ENCODE measurements at regions not wholly inside any gene's neighbourhood (a gene's known extent, or its start where the extent isn't known, plus 50 kb on each side); places are given as distances from the start of the nearest gene placed in this dataset.
"Not testable (repeated sequence)": the region's sequence is repeated elsewhere in the genome, so short reads cannot be mapped to it uniquely, and the experiment has no call there.

DNA sequence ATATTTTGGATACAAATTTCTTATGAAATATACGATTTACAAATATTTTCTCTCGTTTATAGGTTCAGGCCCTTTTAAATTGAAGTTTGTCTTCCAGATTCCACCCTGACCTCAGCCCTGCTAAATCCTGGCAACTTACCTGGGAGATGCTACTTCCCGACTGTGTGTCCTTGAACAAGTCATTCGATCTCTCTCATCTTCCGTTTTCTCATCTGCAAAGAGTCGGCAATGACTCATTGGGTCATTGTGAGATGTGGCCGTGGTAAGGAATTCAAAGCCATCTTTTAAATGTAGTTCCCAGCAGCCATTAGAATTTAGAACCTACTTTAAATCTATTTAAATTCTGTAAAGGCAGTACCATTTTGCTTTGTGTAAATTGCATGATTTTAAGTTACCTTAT lies 72.5 kb downstream of the LHX2 start:
- H3K27me3 ChIP-seq (ENCODE audit: control insufficient read depth, insufficient read depth, low read length), result peaks cover 2% of the 10 kb centered on the region
- no peak overlapping the region for H3K4me3 ChIP-seq (ENCODE audit: low read depth, low read length)
- TF ChIP-seq, protein P1, sequence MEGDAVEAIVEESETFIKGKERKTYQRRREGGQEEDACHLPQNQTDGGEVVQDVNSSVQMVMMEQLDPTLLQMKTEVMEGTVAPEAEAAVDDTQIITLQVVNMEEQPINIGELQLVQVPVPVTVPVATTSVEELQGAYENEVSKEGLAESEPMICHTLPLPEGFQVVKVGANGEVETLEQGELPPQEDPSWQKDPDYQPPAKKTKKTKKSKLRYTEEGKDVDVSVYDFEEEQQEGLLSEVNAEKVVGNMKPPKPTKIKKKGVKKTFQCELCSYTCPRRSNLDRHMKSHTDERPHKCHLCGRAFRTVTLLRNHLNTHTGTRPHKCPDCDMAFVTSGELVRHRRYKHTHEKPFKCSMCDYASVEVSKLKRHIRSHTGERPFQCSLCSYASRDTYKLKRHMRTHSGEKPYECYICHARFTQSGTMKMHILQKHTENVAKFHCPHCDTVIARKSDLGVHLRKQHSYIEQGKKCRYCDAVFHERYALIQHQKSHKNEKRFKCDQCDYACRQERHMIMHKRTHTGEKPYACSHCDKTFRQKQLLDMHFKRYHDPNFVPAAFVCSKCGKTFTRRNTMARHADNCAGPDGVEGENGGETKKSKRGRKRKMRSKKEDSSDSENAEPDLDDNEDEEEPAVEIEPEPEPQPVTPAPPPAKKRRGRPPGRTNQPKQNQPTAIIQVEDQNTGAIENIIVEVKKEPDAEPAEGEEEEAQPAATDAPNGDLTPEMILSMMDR (IDR thresholded peaks at IDR 0.05; ENCODE audit: insufficient read depth, low read length, poor library complexity, severe bottlenecking), result no peak
- DNase-seq (ENCODE audit: low read depth), result no peak
- H3K36me3 ChIP-seq (ENCODE audit: control insufficient read depth, insufficient read depth, low read length), result no peaks in the 10 kb centered on the region

- Histone ChIP-seq H3K4me3 (ENCODE audit: low read depth, low read length) (no peak overlapping the region), H3K36me3 (ENCODE audit: control insufficient read depth, insufficient read depth, low read length) (no peaks in the 10 kb centered on the region), H3K27me3 (ENCODE audit: control insufficient read depth, insufficient read depth, low read length) (peaks cover 2% of the 10 kb centered on the region)
- DNase-seq (ENCODE audit: low read depth), result no peak
- TF ChIP-seq, protein P1 (IDR thresholded peaks at IDR 0.05; ENCODE audit: insufficient read depth, low read length, poor library complexity, severe bottlenecking), result no peak
Observed at GRCh38 chr9:124087226-124087625, 75.7 kb downstream of the LHX2 start.

DNA sequence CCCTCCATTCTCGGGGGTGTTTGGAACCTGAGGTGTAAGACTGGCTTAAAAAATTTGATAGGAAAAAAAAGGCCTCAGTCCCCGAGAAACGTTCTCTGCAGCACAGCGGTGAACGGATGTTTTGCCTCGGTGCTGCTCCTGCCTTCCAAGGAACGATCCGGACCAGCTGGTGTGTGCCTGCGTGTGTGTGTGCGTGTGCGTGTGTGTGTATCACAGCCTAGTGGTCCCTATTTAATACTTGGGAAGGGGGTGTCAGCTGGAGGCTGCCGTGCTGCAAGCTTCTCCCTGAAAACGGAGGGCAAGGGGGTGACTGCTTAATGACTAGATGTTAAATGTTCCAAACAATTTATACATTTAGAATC lies 76.9 kb downstream of the LHX2 start:
- TF ChIP-seq, protein P1 (IDR thresholded peaks at IDR 0.05; ENCODE audit: insufficient read depth, low read length, poor library complexity, severe bottlenecking), result no peak
- H3K36me3 ChIP-seq (ENCODE audit: control insufficient read depth, insufficient read depth, low read length), result no peaks in the 10 kb centered on the region
- H3K4me3 ChIP-seq (ENCODE audit: low read depth, low read length), result no peak overlapping the region
- no peak for DNase-seq (ENCODE audit: low read depth)
- H3K27me3 ChIP-seq (ENCODE audit: control insufficient read depth, insufficient read depth, low read length), result peaks cover 2% of the 10 kb centered on the region

DNA sequence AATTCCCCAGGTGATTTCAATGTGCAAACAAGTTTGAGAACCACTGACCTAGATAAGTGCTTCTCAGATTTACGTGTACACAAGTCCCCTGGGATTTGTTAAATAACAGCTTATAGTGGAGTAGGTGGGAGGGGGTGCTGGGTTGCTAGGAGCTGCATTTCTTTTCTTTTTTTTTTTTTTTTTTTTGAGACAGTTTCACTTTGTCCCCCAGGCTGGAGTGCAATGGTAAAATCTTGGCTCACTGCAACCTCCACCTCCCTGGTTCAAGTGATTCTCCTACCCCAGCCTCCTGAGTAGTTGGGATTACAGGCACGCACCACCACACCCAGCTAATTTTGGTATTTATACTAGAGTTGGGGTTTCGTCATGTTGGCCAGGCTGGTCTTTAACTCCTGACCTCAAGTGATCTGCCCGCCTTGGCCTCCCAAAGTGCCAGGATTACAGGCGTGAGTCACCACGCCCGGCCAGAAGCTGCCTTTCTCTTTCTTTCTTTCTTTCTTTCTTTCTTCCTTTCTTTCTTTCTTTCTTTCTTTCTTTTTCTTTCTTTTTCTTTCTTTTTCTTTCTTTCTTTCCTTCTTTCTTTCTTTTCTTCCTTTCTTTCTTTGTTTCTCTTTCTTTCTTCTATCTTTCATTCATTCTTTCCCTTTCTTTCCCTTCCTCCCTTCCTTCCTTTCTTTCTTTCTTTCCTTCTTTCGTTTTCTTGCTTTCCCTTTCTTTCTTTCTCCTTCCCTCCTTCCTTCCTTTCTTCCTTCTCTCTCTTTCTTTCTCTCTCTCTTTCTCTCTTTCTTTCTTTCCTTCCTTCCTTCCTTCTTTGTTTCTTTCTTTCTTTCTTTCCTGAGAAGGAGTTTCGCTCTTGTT lies 78.3 kb downstream of the LHX2 start:
- not testable (repeated sequence) for DNase-seq (ENCODE audit: low read depth); H3K4me3 ChIP-seq (ENCODE audit: low read depth, low read length); H3K36me3 ChIP-seq (ENCODE audit: control insufficient read depth, insufficient read depth, low read length); H3K27me3 ChIP-seq (ENCODE audit: control insufficient read depth, insufficient read depth, low read length)

DNA sequence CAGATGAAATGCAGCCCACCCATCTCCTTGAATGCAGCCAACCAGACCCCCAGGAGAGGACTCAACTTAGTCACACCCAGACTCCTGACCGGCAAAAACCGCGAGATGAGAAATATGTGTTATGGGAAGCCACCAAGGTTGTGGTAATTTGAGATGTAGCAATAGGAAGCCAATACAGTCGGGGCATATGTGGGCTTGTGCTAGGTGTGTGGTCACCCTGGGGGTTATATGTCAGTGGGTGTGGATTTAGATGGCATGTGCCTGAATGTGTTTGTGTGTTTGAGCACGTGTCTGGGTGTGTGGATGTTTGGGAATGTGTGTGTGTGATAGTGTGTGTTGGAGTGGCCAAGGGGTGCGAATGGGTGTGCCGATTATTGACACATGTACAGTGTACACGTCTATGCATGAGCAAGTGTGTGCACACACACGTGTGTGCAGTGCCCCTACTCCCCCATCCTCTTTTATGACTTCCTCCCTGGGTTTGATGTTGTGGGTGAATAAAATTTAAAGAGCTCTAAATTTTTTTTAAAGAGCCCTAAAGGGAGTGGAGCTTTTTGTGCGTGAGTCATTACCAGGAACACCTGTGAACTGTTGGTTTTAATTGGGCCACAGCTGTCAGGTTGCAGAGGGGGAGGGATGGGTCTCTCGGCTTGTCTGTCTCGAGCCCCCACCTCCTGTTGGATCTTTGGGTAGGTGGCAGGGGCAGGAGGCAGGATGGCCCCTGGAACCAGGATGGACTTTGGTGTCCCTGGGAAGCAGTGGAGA lies 86.8 kb downstream of the LHX2 start:
- Histone ChIP-seq H3K27me3 (ENCODE audit: control insufficient read depth, insufficient read depth, low read length) (peaks cover 17% of the 10 kb centered on the region), H3K4me3 (ENCODE audit: low read depth, low read length) (no peak overlapping the region), H3K36me3 (ENCODE audit: control insufficient read depth, insufficient read depth, low read length) (no peaks in the 10 kb centered on the region)
- DNase-seq (ENCODE audit: low read depth), result no peak
- TF ChIP-seq, protein P1 (IDR thresholded peaks at IDR 0.05; ENCODE audit: insufficient read depth, low read length, poor library complexity, severe bottlenecking), result no peak

- H3K4me3 ChIP-seq (ENCODE audit: low read depth, low read length), result no peak overlapping the region
- H3K27me3 ChIP-seq (ENCODE audit: control insufficient read depth, insufficient read depth, low read length), result peaks cover 17% of the 10 kb centered on the region
Observed at GRCh38 chr9:124099860-124100259, 88.3 kb downstream of the LHX2 start.

More at GRCh38 chr9:124099860-124100259, 88.3 kb downstream of the LHX2 start:
- no peak for DNase-seq (ENCODE audit: low read depth)
- no peaks in the 10 kb centered on the region for H3K36me3 ChIP-seq (ENCODE audit: control insufficient read depth, insufficient read depth, low read length)
- TF ChIP-seq, protein P1 (IDR thresholded peaks at IDR 0.05; ENCODE audit: insufficient read depth, low read length, poor library complexity, severe bottlenecking), result no peak

All from kidney epithelial cell (primary cell).